HG02642 (cell line): ENCODE measurements at regions not wholly inside any gene's neighbourhood (a gene's known extent, or its start where the extent isn't known, plus 50 kb on each side); places are given as distances from the start of the nearest gene placed in this dataset.

Experiments
- ATAC-seq: cut with Tn5 transposase; IDR thresholded peaks from one replicate; pipeline ENCODE4 v1.9.1; 2021; ENCODE audit warnings: mild to moderate bottlenecking; ENCODE audit not compliant: unreplicated experiment, poor library complexity

GRCh38 chr14:54170301-54170700 is 213.7 kb upstream of the BMP4 start:
- ATAC-seq = no peak

- ATAC-seq = no peak
Measured at GRCh38 chr14:54172114-54172513, 215.5 kb upstream of the BMP4 start.

- no peak for ATAC-seq
Measured at GRCh38 chr14:54172562-54172961, 215.9 kb upstream of the BMP4 start.

- ATAC-seq = no peak
Measured at GRCh38 chr14:54173802-54174201, 217.2 kb upstream of the BMP4 start.

- no peak for ATAC-seq
Measured at GRCh38 chr14:54174457-54174856, 217.8 kb upstream of the BMP4 start.

- no peak for ATAC-seq
Measured at GRCh38 chr14:54175298-54175942, 218.8 kb upstream of the BMP4 start.

- ATAC-seq = no peak
Measured at GRCh38 chr14:54177019-54177418, 219.8 kb upstream of the CDKN3 start.

GRCh38 chr14:54177641-54178621 is 218.9 kb upstream of the CDKN3 start:
- ATAC-seq = no peak

- no peak for ATAC-seq
Measured at GRCh38 chr14:54182419-54183045, 214.3 kb upstream of the CDKN3 start.

GRCh38 chr14:54186821-54187763 is 209.7 kb upstream of the CDKN3 start:
- ATAC-seq = no peak

- ATAC-seq = no peak
Measured at GRCh38 chr14:54188064-54188666, 208.6 kb upstream of the CDKN3 start.

GRCh38 chr14:54189333-54189732 is 207.5 kb upstream of the CDKN3 start:
- no peak for ATAC-seq

GRCh38 chr14:54189748-54190354 is 207.0 kb upstream of the CDKN3 start:
- no peak for ATAC-seq

- no peak for ATAC-seq
Measured at GRCh38 chr14:54191846-54192245, 205.0 kb upstream of the CDKN3 start.

- no peak for ATAC-seq
Measured at GRCh38 chr14:54192610-54193009, 204.2 kb upstream of the CDKN3 start.

GRCh38 chr14:54193871-54194270 is 202.9 kb upstream of the CDKN3 start:
- ATAC-seq = no peak

GRCh38 chr14:54194501-54194900 is 202.3 kb upstream of the CDKN3 start:
- no peak for ATAC-seq

GRCh38 chr14:54197369-54197768 is 199.4 kb upstream of the CDKN3 start:
- no peak for ATAC-seq

GRCh38 chr14:54200726-54201125 is 196.1 kb upstream of the CDKN3 start:
- ATAC-seq = no peak
